ENCODE measurements at regions not wholly inside any gene's neighbourhood (a gene's known extent, or its start where the extent isn't known, plus 50 kb on each side); places are given as distances from the start of the nearest gene placed in this dataset.

- H3K27me3 ChIP-seq (replicated peaks; ENCODE audit: insufficient read depth), result no peaks in the 10 kb centered on the region
- no peaks in the 10 kb centered on the region for H3K4me1 ChIP-seq (replicated peaks)
- H3K36me3 ChIP-seq, result no peaks in the 10 kb centered on the region
- H3K27ac ChIP-seq, result no peak overlapping the region
- H3K4me3 ChIP-seq, result no peak overlapping the region
- intact Hi-C loops (cut with DNase I), result no loop called here
- WGBS, result 91% methylated on average over 4 of the region's 4 CpGs
- no peaks in the 10 kb centered on the region for H3K9me3 ChIP-seq
- DNase-seq (ENCODE audit: low spot score), result no peak
- no peak for TF ChIP-seq POLR2A (IDR thresholded peaks at IDR 0.05)
- no peak for TF ChIP-seq CTCF (IDR thresholded peaks at IDR 0.05)
- no peak for TF ChIP-seq POLR2AphosphoS5 (IDR thresholded peaks at IDR 0.05)
Measured at GRCh38 chr18:42670860-42671259, 444.6 kb downstream of the RIT2 start.

GRCh38 chr18:42675810-42676209 is 439.7 kb downstream of the RIT2 start:
- Histone ChIP-seq H3K27me3 (replicated peaks; ENCODE audit: insufficient read depth) (no peaks in the 10 kb centered on the region), H3K4me3 (no peak overlapping the region), H3K36me3 (no peaks in the 10 kb centered on the region), H3K4me1 (replicated peaks) (no peaks in the 10 kb centered on the region), H3K9me3 (no peaks in the 10 kb centered on the region), H3K27ac (no peak overlapping the region)
- no peak for DNase-seq (ENCODE audit: low spot score)
- no peak for TF ChIP-seq CTCF (IDR thresholded peaks at IDR 0.05)
- no peak for TF ChIP-seq POLR2A (IDR thresholded peaks at IDR 0.05)
- TF ChIP-seq POLR2AphosphoS5 (IDR thresholded peaks at IDR 0.05), result no peak
- intact Hi-C loops (cut with DNase I), result no loop called here
- 83% methylated on average over 1 of the region's 1 CpG for WGBS

GRCh38 chr18:42683094-42683493 is 432.4 kb downstream of the RIT2 start:
- Histone ChIP-seq H3K4me3 (no peak overlapping the region), H3K27ac (no peak overlapping the region), H3K9me3 (no peaks in the 10 kb centered on the region), H3K4me1 (replicated peaks) (no peaks in the 10 kb centered on the region), H3K27me3 (replicated peaks; ENCODE audit: insufficient read depth) (no peaks in the 10 kb centered on the region), H3K36me3 (no peaks in the 10 kb centered on the region)
- no peak for DNase-seq (ENCODE audit: low spot score)
- WGBS, result 85% methylated on average over 2 of the region's 2 CpGs
- no peak for TF ChIP-seq CTCF (IDR thresholded peaks at IDR 0.05)
- TF ChIP-seq POLR2A (IDR thresholded peaks at IDR 0.05), result no peak
- no peak for TF ChIP-seq POLR2AphosphoS5 (IDR thresholded peaks at IDR 0.05)
- intact Hi-C loops (cut with DNase I), result no loop called here

GRCh38 chr18:42689310-42689709 is 426.2 kb downstream of the RIT2 start:
- intact Hi-C loops (cut with DNase I), result no loop called here
- no peak overlapping the region for H3K27ac ChIP-seq
- no peak overlapping the region for H3K4me3 ChIP-seq
- no peaks in the 10 kb centered on the region for H3K4me1 ChIP-seq (replicated peaks)
- no peaks in the 10 kb centered on the region for H3K9me3 ChIP-seq
- DNase-seq (ENCODE audit: low spot score), result no peak
- H3K36me3 ChIP-seq, result no peaks in the 10 kb centered on the region
- WGBS, result 90% methylated on average over 4 of the region's 4 CpGs
- TF ChIP-seq POLR2AphosphoS5 (IDR thresholded peaks at IDR 0.05) (no peak), CTCF (IDR thresholded peaks at IDR 0.05) (no peak), POLR2A (IDR thresholded peaks at IDR 0.05) (no peak)
- no peaks in the 10 kb centered on the region for H3K27me3 ChIP-seq (replicated peaks; ENCODE audit: insufficient read depth)

Small RNA genes in the stretch of these regions (small RNA-seq; reads per million reads assigned to genes)
- 0 reads per million in 2 donors for gene RNA5SP454
